Activated T-helper 1 cell treated with anti-CD3 and anti-CD28 coated beads, Interleukin-12 subunit alpha, Interleukin-12 subunit beta, Interleukin-2, Interleukin-4 antibody, amounts not matched to agents 30 ng/mL and 10 ng/mL and 1 ng/mL, durations not matched to agents 14 hours and 24 hours and 36 hours (primary cell): ENCODE measurements at regions not wholly inside any gene's neighbourhood (a gene's known extent, or its start where the extent isn't known, plus 50 kb on each side); places are given as distances from the start of the nearest gene placed in this dataset.
"Not testable (repeated sequence)": the region's sequence is repeated elsewhere in the genome, so short reads cannot be mapped to it uniquely, and the experiment has no call there.

Experiments used
- DNase-seq: peaks from one replicate; pipeline ENCODE4 v3.0.0; 2021; ENCODE audit warnings: low spot score
- H3K27ac Mint-ChIP-seq: one replicate; pipeline ENCODE4 v1.8.0; 2021; ENCODE audit warnings: mild to moderate bottlenecking, mixed read lengths
- H3K27me3 Mint-ChIP-seq: one replicate; pipeline ENCODE4 v1.8.0; 2022; ENCODE audit warnings: mild to moderate bottlenecking, moderate library complexity, mixed read lengths; ENCODE audit not compliant: insufficient read depth
- H3K36me3 Mint-ChIP-seq: one replicate; pipeline ENCODE4 v1.8.0; 2021; ENCODE audit warnings: low read depth, mixed read lengths
- H3K4me1 Mint-ChIP-seq: one replicate; pipeline ENCODE4 v1.8.0; 2021; ENCODE audit warnings: low read depth, mixed read lengths
- H3K4me3 Mint-ChIP-seq: one replicate; pipeline ENCODE4 v1.8.0; 2021; ENCODE audit warnings: mild to moderate bottlenecking, moderate library complexity, mixed read lengths
- H3K9me3 Mint-ChIP-seq: one replicate; pipeline ENCODE4 v1.8.0; 2021; ENCODE audit warnings: mixed read lengths
- intact Hi-C: fragments of 100-400 bp; cut with micrococcal nuclease; formaldehyde crosslinking; loops from one replicate; pipeline ENCODE4 v1.15.1; 2024

DNA sequence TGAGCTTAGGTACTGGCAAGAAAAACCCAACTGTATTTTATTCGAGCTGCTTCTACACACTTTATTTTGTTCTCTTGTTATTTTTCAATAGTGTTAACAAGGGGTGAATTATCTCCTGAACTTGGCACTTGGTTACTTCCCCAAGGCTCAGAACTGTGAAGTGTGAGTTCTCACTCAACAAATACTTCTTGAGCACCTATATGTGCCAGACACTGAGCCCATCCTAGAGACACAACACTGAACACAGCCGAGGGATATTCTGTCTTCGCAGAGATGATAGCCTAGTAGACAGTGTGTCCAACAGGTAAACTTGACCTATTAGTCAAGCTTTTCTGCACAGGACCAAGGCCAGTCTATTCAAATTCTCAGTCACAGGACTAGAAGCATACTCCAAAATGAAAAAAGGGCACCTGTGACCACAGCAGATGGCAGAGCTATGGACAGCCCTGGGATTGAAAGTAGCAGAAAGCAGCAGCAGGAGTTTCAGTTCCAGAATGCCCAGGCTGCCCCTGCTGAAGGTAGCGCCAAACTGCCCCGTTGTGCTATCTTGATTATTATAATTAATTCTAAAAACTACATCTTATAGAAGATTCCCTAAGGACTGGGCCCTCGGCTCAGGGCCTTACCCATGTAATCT is 77.8 kb upstream of the TAB2 start:
- no peak overlapping the region for H3K4me3 Mint-ChIP-seq
- DNase-seq, result no peak
- peaks cover 48% of the 10 kb centered on the region for H3K9me3 Mint-ChIP-seq
- peaks cover 27% of the 10 kb centered on the region for H3K36me3 Mint-ChIP-seq
- H3K27me3 Mint-ChIP-seq, result no peaks in the 10 kb centered on the region
- H3K4me1 Mint-ChIP-seq, result peaks cover 39% of the 10 kb centered on the region
- no peak overlapping the region for H3K27ac Mint-ChIP-seq
- intact Hi-C loops, result loop anchor here (5.0 kb wide), 1 partner anchor 42 kb away; no protein-coding TSS in a partner anchor

DNA sequence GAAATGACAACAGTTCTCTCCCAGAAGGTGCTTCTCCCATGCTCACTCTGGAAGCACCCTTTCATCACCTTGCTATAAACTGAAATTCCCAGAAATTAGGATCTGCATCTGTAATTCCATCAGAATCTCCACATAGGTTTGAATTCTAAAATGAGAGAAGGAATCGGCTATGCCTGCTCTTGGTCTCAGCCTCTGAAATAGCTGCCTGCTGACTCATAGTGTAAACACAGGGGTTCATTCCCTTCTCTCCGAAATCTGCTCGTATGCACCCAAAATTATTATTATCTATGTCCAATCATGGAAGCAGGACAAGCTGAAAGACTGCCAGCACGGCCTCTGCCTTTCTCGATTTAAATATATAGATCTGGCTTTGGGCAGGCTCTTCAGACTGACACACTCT is 74.6 kb upstream of the TAB2 start:
- no peak for DNase-seq
- peaks cover 25% of the 10 kb centered on the region for H3K36me3 Mint-ChIP-seq
- H3K27me3 Mint-ChIP-seq, result no peaks in the 10 kb centered on the region
- H3K4me3 Mint-ChIP-seq, result no peak overlapping the region
- peaks cover 44% of the 10 kb centered on the region for H3K9me3 Mint-ChIP-seq
- H3K4me1 Mint-ChIP-seq, result peaks cover 38% of the 10 kb centered on the region
- no peak overlapping the region for H3K27ac Mint-ChIP-seq
- intact Hi-C loops, result loop anchor here (5.0 kb wide), 1 partner anchor 46 kb away; no protein-coding TSS in a partner anchor

DNA sequence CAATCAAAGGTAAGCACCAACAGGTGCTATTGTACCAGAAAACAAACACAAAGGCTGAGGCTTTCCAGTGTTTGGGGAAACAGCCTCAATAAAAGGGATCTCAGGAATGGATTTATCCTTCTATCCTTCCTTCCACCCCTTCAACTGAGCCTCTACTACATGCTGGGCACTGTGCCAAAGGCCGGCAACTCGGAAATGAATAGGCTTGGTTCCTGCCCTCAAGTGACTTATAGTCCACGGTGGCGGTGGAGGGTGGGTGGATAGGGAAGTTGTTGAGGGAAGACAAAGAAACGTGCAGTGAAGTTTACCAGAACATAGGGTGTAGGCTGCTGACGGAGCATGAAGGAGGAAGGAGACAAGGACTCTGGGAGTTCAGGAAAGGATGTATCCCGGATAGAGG is 73.4 kb upstream of the TAB2 start:
- Mint-ChIP-seq H3K27ac (peak overlapping the region; percentile 38), H3K4me3 (no peak overlapping the region), H3K27me3 (no peaks in the 10 kb centered on the region), H3K36me3 (peaks cover 14% of the 10 kb centered on the region), H3K4me1 (peaks cover 37% of the 10 kb centered on the region), H3K9me3 (peaks cover 32% of the 10 kb centered on the region)
- no peak for DNase-seq
- intact Hi-C loops, result loop anchor here (5.0 kb wide), 1 partner anchor 47 kb away; no protein-coding TSS in a partner anchor

DNA sequence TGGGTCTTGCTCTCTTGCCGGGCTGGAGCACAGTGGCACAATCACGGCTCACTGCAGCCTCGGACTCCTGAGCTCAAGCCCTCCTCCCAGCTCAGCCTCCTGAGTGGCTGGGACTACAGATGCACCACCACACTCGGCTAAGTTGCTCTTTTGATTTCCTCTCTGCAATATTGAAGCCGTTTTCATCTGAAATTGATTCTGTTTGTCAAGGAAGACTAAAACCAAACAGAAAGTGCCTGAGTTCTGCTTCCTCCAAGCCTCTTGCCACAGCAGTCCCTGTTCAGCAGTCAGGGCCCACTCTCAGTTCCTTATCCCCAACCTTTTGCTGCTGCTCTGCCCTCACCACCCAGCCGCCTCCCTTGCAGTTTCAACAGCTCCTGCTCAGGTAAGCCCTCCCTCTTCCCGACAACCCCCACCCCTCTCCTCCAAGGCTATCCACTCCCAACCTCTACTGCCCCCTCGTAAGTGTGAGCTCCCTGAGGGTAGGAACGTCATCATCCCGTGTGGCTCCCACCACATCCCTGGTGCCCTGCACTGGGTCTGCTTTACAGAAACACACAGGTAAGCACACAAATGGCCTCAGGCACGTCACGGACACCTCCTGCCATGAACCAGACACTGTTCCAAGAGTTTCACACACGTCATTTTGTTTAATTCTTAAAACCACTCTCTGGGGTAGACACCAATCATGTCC is 70.7 kb upstream of the TAB2 start:
- H3K27ac Mint-ChIP-seq, result peak overlapping the region; percentile 43
- intact Hi-C loops, result no loop called here
- H3K9me3 Mint-ChIP-seq, result peaks cover 14% of the 10 kb centered on the region
- H3K36me3 Mint-ChIP-seq, result peaks cover 11% of the 10 kb centered on the region
- no peaks in the 10 kb centered on the region for H3K27me3 Mint-ChIP-seq
- peaks cover 47% of the 10 kb centered on the region for H3K4me1 Mint-ChIP-seq
- DNase-seq, result no peak
- no peak overlapping the region for H3K4me3 Mint-ChIP-seq

DNA sequence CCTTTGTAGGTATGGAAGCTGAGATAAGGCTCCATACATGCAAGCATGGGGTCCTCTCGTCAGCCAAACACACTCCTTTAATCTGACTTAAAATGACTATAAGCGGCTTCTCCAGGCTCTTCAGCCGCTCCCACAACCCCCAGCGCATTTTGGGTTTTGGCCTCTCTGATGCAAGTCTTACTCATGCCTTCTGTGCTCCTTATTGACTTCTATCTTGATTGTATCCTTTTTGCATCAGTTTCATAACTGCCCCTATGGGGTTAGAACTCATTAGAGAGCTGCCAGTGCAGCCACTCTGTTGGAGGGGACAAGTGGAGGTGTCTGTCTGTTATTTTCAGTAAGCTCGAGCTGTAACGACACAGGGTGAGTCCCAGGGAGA is 70.1 kb upstream of the TAB2 start:
- Mint-ChIP-seq H3K27ac (peak overlapping the region; percentile 14), H3K9me3 (peaks cover 12% of the 10 kb centered on the region), H3K4me3 (no peak overlapping the region), H3K27me3 (no peaks in the 10 kb centered on the region), H3K36me3 (peaks cover 10% of the 10 kb centered on the region), H3K4me1 (peaks cover 47% of the 10 kb centered on the region)
- no peak for DNase-seq
- intact Hi-C loops, result no loop called here

DNA sequence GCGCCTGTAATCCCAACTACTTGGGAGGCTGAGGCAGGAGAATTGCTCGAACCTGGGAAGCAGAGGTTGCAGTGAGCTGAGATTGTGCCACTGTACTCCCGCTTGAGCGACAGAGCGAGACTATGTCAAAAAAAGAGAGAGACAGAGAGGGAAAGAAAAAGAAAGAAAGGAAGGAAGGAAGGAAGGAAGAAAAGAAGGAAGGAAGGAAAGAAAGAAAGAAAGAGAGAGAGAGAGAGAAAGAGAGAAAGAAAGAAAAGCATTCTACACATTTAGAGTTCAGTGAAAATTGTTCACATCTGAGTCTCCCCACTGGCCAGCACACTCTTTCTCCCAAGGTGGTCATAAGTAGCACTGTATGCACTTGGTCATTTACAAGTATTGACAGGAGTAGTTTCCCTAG is 69.2 kb upstream of the TAB2 start:
- Mint-ChIP-seq H3K4me1 (peaks cover 44% of the 10 kb centered on the region), H3K36me3 (peaks cover 14% of the 10 kb centered on the region), H3K9me3 (peaks cover 11% of the 10 kb centered on the region), H3K27ac (peak overlapping the region; percentile 79), H3K4me3 (peak overlapping the region; percentile 63)
- H3K27me3 Mint-ChIP-seq, intact Hi-C loops, DNase-seq: not testable (repeated sequence)

DNA sequence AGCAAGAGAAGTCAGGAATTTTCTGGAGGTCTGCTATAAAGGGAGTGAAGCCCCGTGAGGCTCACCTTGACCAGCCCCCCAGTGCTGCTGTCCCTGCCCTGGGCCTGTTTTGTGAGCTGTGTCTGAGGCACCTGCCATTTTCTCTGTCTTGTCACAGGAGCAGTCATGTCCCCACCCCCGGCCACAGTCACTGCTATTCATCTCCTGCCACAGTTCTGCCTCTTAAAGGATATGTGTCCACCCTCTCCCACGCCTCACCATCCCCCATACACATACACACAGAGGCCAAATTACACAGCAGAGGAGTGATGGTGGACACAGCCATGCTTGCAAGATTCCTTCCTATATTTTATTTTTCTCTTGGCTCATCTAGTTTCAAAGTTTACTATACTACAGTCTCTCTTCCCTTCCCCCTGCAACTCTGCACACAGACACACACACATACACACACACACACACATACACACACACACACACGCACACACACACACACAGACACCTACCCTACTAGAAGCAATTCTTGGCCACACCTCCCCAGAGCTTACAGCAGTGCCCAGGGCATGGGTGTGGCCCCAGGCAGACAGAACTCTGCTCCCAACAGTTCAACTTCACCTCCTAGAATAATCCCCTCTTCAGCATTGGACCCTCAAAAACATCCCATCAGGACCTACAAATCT is 68.7 kb upstream of the TAB2 start:
- H3K27ac Mint-ChIP-seq, result peak overlapping the region; percentile 79

DNA sequence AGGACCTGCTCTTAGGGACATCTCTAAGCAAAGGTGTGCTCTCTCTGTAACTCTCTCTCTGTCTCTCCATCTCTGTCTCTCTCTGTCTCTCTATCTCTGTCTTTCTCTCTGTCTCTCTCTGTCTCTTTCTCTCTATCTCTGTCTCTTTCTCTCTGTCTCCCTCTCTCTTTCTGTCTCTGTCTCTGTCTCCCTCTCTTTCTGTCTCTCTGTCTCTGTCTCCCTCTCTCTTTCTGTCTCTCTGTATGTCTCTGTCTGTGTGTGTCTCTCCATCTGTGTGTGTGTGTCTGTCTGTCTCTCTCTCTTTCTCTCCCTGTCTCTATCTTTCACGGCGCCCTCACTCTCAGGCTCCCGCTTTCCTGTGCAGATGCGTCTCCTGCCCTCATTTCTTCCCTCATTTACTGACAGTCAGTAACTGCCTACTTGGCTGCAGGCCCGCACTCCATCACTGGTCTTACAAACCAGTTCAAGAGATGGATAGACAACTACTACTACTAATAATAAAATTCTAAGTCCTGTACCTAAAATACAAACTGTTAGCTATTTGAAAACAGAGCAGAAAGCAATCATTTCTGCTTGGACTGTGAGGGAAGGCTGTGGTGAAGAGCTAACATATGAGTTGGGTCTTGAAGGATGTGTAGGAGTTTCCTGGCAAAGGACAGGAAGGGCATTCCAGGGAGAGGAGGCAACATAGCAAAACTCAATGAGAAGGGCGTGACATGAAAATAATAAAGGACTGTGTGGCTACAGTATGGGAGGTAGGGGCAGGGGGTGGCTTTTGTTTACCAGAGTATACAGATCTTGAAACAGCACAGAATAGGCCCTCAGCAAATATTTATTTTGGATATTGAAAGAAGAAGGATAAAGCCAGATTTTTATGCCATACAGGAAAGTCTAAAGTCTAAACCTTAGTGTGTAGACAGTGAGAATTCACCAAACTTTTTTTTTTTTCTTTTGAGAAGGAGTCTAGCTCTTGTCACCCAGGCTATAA is 67.8 kb upstream of the TAB2 start:
- H3K4me1 Mint-ChIP-seq, result peaks cover 34% of the 10 kb centered on the region
- peak overlapping the region; percentile 79 for H3K27ac Mint-ChIP-seq
- H3K36me3 Mint-ChIP-seq, result peaks cover 14% of the 10 kb centered on the region
- H3K27me3 Mint-ChIP-seq, result no peaks in the 10 kb centered on the region
- H3K9me3 Mint-ChIP-seq, result peaks cover 4% of the 10 kb centered on the region
- H3K4me3 Mint-ChIP-seq, result peak overlapping the region; percentile 63
- intact Hi-C loops, result no loop called here
- no peak for DNase-seq

More for the DNA sequence above, 68.7 kb upstream of the TAB2 start:
- peak; percentile 28 for DNase-seq
- Mint-ChIP-seq H3K4me1 (peaks cover 38% of the 10 kb centered on the region), H3K9me3 (peaks cover 5% of the 10 kb centered on the region), H3K27me3 (no peaks in the 10 kb centered on the region), H3K36me3 (peaks cover 14% of the 10 kb centered on the region), H3K4me3 (peak overlapping the region; percentile 63)
- intact Hi-C loops, result no loop called here

DNA sequence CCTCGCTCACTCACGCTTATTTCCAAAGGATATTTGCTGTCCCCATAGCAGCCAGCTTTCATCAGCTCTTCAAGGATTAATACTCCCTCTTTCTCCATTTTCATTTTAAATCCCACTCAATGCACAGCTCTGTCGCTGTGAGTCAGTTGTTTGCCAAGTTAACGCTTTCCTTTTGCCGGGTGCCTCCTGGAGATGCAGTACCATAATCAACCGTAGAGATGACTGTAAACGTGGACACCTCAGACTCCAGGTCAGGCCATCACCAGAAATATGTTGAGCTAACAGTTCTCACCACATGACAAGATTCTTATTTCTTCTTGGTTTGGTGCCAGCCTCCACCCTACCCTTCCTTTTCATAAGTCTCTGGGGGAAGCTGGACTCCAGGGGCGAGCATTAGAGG is 66.6 kb upstream of the TAB2 start:
- H3K27ac Mint-ChIP-seq, result no peak overlapping the region
- DNase-seq, result no peak
- H3K4me1 Mint-ChIP-seq, result peaks cover 34% of the 10 kb centered on the region
- H3K9me3 Mint-ChIP-seq, result peaks cover 4% of the 10 kb centered on the region
- H3K36me3 Mint-ChIP-seq, result peaks cover 10% of the 10 kb centered on the region
- intact Hi-C loops, result no loop called here
- no peaks in the 10 kb centered on the region for H3K27me3 Mint-ChIP-seq
- H3K4me3 Mint-ChIP-seq, result no peak overlapping the region

DNA sequence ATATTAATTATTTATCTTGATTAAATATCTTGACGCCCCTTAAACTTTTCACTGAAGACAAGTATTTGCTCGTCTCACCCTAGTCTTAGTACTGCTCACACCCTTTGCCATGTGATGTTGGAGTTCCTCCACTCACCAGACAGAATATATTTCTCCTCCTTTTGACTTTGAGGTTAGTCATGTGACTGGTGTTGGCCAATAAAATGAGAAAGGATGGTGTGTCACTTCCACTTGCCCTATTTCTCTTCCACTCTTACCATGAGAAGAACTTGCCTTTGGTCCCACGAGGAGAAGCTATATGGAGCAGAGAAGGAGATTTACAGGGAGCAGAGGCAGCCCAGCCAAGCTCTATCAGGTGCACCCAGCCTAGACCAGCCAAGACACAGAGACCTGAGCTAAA is 64.9 kb upstream of the TAB2 start:
- intact Hi-C loops, result no loop called here
- no peak for DNase-seq
- no peak overlapping the region for H3K4me3 Mint-ChIP-seq
- peaks cover 4% of the 10 kb centered on the region for H3K9me3 Mint-ChIP-seq
- H3K36me3 Mint-ChIP-seq, result peaks cover 10% of the 10 kb centered on the region
- peaks cover 21% of the 10 kb centered on the region for H3K4me1 Mint-ChIP-seq
- no peaks in the 10 kb centered on the region for H3K27me3 Mint-ChIP-seq
- H3K27ac Mint-ChIP-seq, result peak overlapping the region; percentile 1

DNA sequence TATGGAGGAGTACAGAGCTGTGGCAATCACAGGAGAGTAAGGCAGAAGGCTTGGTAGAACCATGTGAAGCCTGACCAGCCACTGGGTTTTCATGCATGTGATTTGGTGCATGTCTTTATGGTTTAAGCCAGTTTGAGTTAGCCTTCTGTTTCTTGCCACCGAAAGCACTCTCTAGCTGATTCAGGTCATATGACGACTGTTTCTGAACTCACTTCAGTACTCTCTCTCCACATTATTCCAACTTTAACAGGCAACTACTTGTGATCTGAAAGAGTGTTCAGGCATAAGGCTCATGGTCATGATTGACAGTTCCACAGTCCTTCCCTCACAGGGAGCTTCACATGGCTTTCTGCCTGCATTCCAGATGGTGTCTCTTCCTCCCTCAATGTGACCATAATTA is 63.3 kb upstream of the TAB2 start:
- no peak overlapping the region for H3K27ac Mint-ChIP-seq
- H3K36me3 Mint-ChIP-seq, result peaks cover 10% of the 10 kb centered on the region
- H3K4me1 Mint-ChIP-seq, result peaks cover 9% of the 10 kb centered on the region
- no peak for DNase-seq
- H3K9me3 Mint-ChIP-seq, result peaks cover 4% of the 10 kb centered on the region
- intact Hi-C loops, result no loop called here
- H3K4me3 Mint-ChIP-seq, result no peak overlapping the region
- H3K27me3 Mint-ChIP-seq, result no peaks in the 10 kb centered on the region

DNA sequence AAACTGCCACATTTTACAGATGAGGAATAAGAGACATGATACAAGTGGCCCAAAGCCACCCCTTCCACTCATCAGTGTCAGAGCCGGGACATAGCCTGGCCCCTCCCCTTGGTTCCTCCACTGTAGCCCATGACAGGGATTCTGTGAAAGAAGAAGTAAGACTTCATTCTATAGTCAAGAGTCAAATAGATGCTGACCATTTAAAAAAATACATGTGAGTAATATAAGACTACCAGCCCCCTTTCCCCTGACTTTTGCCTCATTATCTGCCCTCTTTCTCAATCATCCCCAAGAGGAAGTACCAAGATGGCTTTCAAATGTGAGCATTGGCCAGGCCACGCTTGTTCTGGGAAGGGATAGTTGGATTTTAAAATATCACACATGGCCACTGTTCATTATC is 57.8 kb upstream of the TAB2 start:
- Mint-ChIP-seq H3K36me3 (peaks cover under 1% of the 10 kb centered on the region), H3K9me3 (no peaks in the 10 kb centered on the region), H3K4me1 (peaks cover 35% of the 10 kb centered on the region), H3K27ac (no peak overlapping the region), H3K4me3 (no peak overlapping the region), H3K27me3 (no peaks in the 10 kb centered on the region)
- intact Hi-C loops, result no loop called here
- no peak for DNase-seq
